K562 (cell line): ENCODE measurements at regions not wholly inside any gene's neighbourhood (a gene's known extent, or its start where the extent isn't known, plus 50 kb on each side); places are given as distances from the start of the nearest gene placed in this dataset.

ENCODE experiments used
- ATAC-seq: fragments of 200-7000 bp; cut with Tn5 transposase; 3 replicates; pipeline ENCODE4 v1.9.1; 2020; ENCODE audit warnings: moderate library complexity
- BruUV-seq: library from RNA; stranded (reverse); fragments of 400-500 nt; replicated peaks from 2 replicates; lab custom pipeline; 2021; lab: Mats Ljungman, UMichigan
- CTCF ChIA-PET: fragments of 300-600 bp; formaldehyde crosslinking; extraction: SDS; loops from one replicate; lab custom pipeline; 2021; ENCODE audit warnings: low intra/inter-chr PET ratio; lab: Yijun Ruan, JAX
- POLR2A ChIA-PET: fragments of 300-600, 350-650 bp; sonication (Branson Sonifier 250); formaldehyde crosslinking; extraction: SDS; loops from one replicate; lab custom pipeline; 2021; ENCODE audit warnings: antibody characterized with exemption, inconsistent platforms; lab: Yijun Ruan, JAX
- DNase-seq, 4 experiments: peaks; one replicate each; pipeline versions ENCODE4 v3.0.0 to v3.0.0-alpha.2; 2011 to 2018; ENCODE audit warnings: low spot score in 3 of 4, mixed read lengths in 3 of 4; ENCODE audit errors: extremely low read depth in 1 of 4
- FAIRE-seq: peaks from 2 replicates; lab custom pipeline; 2011; peaks lifted over from hg19 to GRCh38; lab: Jason Lieb, UNC
- H2AFZ ChIP-seq: 2 replicates; pipeline ENCODE4 v1.6.0; 2011; ENCODE audit warnings: low read depth, low read length, control low read depth, inconsistent platforms
- H3K27ac ChIP-seq: fragments of 200-600 bp; 3 replicates; pipeline ENCODE4 v1.8.0; 2011; ENCODE audit warnings: low read depth, mild to moderate bottlenecking, control low read depth, inconsistent platforms, low read length, moderate library complexity, mixed read lengths; ENCODE audit errors: extremely low read depth
- H3K27me3 ChIP-seq, 2 experiments: fragments of 300-600 bp in 1 of 2; 2 replicates in 1 of 2; 3 replicates in 1 of 2; pipeline versions ENCODE4 v1.6.0 to v1.8.0; 2011; ENCODE audit warnings: inconsistent platforms in 2 of 2, low read length in 2 of 2, mild to moderate bottlenecking in 1 of 2, mixed read lengths in 1 of 2, moderate library complexity in 1 of 2; ENCODE audit not compliant: control insufficient read depth in 2 of 2, insufficient read depth in 2 of 2
- H3K36me3 ChIP-seq: fragments of 300-600 bp; 3 replicates; pipeline ENCODE4 v1.8.0; 2011; ENCODE audit warnings: mild to moderate bottlenecking, low read length, inconsistent platforms; ENCODE audit not compliant: control insufficient read depth, insufficient read depth
- H3K4me1 ChIP-seq, 2 experiments: fragments of 200-600 bp in 1 of 2; replicated peaks in 1 of 2; 2 replicates in 1 of 2; 3 replicates in 1 of 2; pipeline versions ENCODE4 v1.5.1 to v1.8.0; 2011; ENCODE audit warnings: inconsistent platforms in 2 of 2, low read length in 2 of 2, mild to moderate bottlenecking in 1 of 2, mixed read lengths in 1 of 2, moderate library complexity in 1 of 2; ENCODE audit not compliant: control insufficient read depth in 2 of 2, insufficient read depth in 2 of 2
- H3K4me2 ChIP-seq: 2 replicates; pipeline ENCODE4 v1.6.1; 2011; ENCODE audit warnings: low read length, control low read depth, inconsistent platforms, mixed read lengths; ENCODE audit not compliant: insufficient read depth
- H3K4me3 ChIP-seq: fragments of 200-600 bp; sonication (generic), shearing (Covaris generic); 2 replicates; pipeline ENCODE4 v1.5.1; 2016; ENCODE audit warnings: control low read depth, inconsistent platforms
- H3K79me2 ChIP-seq: fragments of 200-600 bp; 3 replicates; pipeline ENCODE4 v1.8.0; 2011; ENCODE audit warnings: low read length, inconsistent platforms; ENCODE audit not compliant: control insufficient read depth, insufficient read depth
- H3K9ac ChIP-seq, 2 experiments: 2 replicates each; pipeline versions ENCODE4 v1.6.0 to v1.6.1; 2011; ENCODE audit warnings: low read depth in 2 of 2, low read length in 2 of 2, control low read depth in 1 of 2, inconsistent platforms in 1 of 2, mild to moderate bottlenecking in 1 of 2, mixed read lengths in 1 of 2; ENCODE audit not compliant: insufficient read depth in 1 of 2
- H3K9me1 ChIP-seq: one replicate; pipeline ENCODE4 v1.6.0; 2011; ENCODE audit warnings: inconsistent platforms, mild to moderate bottlenecking, low read length, moderate library complexity; ENCODE audit not compliant: control insufficient read depth, insufficient read depth
- H3K9me3 ChIP-seq: replicated peaks from 2 replicates; pipeline ENCODE4 v1.5.1; 2011; ENCODE audit warnings: low read depth, low read length, inconsistent platforms; ENCODE audit not compliant: control insufficient read depth, insufficient read depth
- H4K20me1 ChIP-seq: replicated peaks from 2 replicates; pipeline ENCODE4 v1.6.1; 2011; ENCODE audit warnings: low read length, inconsistent platforms, mixed read lengths; ENCODE audit not compliant: control insufficient read depth, insufficient read depth
- ASH1L ChIP-seq: fragments of 450-650 bp; IDR thresholded peaks from 2 replicates; pipeline ENCODE4 v1.6.1; 2018; ENCODE audit warnings: borderline replicate concordance, mild to moderate bottlenecking, low read depth; ENCODE audit not compliant: partially characterized antibody
- ETV6 ChIP-seq, 3 experiments: fragments of 150-350 bp in 1 of 3; sonication (generic) in 1 of 3; formaldehyde crosslinking in 1 of 3; IDR thresholded peaks; 2 replicates each; pipeline versions ENCODE4 v1.6.1 to v1.8.0; 2014 to 2022; ENCODE audit warnings: borderline replicate concordance in 2 of 3, low read depth in 2 of 3, antibody characterized with exemption in 1 of 3, low read length in 1 of 3, mild to moderate bottlenecking in 1 of 3, missing genetic modification reagents in 1 of 3
- GTF2F1 ChIP-seq: IDR thresholded peaks from 2 replicates; pipeline ENCODE4 v1.6.1; 2011; ENCODE audit warnings: low read depth, low read length, improper control_type of control experiment
- IRF1 ChIP-seq: sonication (generic); formaldehyde crosslinking; IDR thresholded peaks from 2 replicates; pipeline ENCODE4 v1.8.0; 2022; ENCODE audit warnings: missing genetic modification reagents, mild to moderate bottlenecking, borderline replicate concordance
- KLF16 ChIP-seq: IDR thresholded peaks from 2 replicates; pipeline ENCODE4 v1.6.1; 2016; ENCODE audit warnings: antibody characterized with exemption
- PCBP1 ChIP-seq: fragments of 200-400 bp; formaldehyde crosslinking; IDR thresholded peaks from 2 replicates; pipeline ENCODE4 v1.6.1; 2018; ENCODE audit warnings: mild to moderate bottlenecking, low read depth, low read length; ENCODE audit not compliant: poor library complexity, severe bottlenecking
- SIN3A ChIP-seq, 2 experiments: fragments of 150-350 bp in 1 of 2; IDR thresholded peaks; 2 replicates each; pipeline ENCODE4 v1.6.1; 2011 to 2016; ENCODE audit warnings: borderline replicate concordance in 2 of 2, low read depth in 2 of 2, low read length in 2 of 2, mild to moderate bottlenecking in 2 of 2, moderate library complexity in 2 of 2; ENCODE audit not compliant: control insufficient read depth in 1 of 2
- U2AF1 ChIP-seq: fragments of 200-400 bp; formaldehyde crosslinking; optimal IDR thresholded peaks from 2 replicates; pipeline ENCODE3; 2017; ENCODE audit warnings: mild to moderate bottlenecking, low read depth, low read length, moderate library complexity
- YY1 ChIP-seq, 3 experiments: IDR thresholded peaks; 2 replicates each; pipeline ENCODE4 v1.6.1; 2011; ENCODE audit warnings: low read length in 2 of 3, mild to moderate bottlenecking in 2 of 3, moderate library complexity in 2 of 3, borderline replicate concordance in 1 of 3, control low read depth in 1 of 3, low read depth in 1 of 3; ENCODE audit not compliant: insufficient read depth in 3 of 3, insufficient replicate concordance in 2 of 3, control insufficient read depth in 1 of 3, insufficient read length in 1 of 3; ENCODE audit errors: extremely low read depth in 1 of 3
- ZC3H11A ChIP-seq: IDR thresholded peaks from 2 replicates; pipeline ENCODE4 v1.6.1; 2012; ENCODE audit warnings: low read depth, low read length, improper control_type of control experiment
- WGBS: fragments of 100-300 bp; shearing (Covaris generic); methylation state at CpG from one replicate; pipeline ENCODE4 v1.1.6; 2016; ENCODE audit warnings: low coverage, mixed read lengths; ENCODE audit not compliant: insufficient coverage; ENCODE audit errors: missing lambda C conversion rate; 5-methylcytosine and 5-hydroxymethylcytosine counted together
- in situ Hi-C: fragments of 300-500 bp; cut with MboI; formaldehyde crosslinking; loops from 4 replicates; pipeline ENCODE4 v1.15.0; 2018; ENCODE audit warnings: inconsistent platforms, mixed read lengths
- intact Hi-C: fragments of 100-400 bp; cut with micrococcal nuclease; formaldehyde crosslinking; loops from 2 replicates; pipeline ENCODE4 v1.14.2; 2022
- TF ChIP-seq, protein P1 (sequence below): fragments of 450-650 bp; IDR thresholded peaks from 2 replicates; pipeline ENCODE4 v1.6.1; 2017; ENCODE audit warnings: mild to moderate bottlenecking, moderate library complexity

DNA sequence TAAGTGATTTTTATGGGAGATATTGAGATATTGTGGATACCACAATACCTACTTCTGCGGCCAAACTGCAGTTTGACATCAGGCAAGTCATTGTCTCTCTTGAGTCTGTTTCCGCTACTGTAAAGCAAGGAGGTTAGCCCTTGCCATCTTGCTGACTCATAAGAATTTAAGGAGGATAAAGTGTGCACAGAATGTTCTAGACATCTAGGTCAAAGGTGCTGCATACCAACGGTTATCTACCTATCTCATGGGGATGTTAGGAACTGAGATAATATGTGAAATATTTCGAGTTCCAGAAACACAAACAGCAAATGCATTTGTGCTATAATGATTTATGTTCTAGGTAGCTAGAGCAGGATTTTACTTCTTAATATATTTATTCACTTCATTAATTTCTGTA is 211.5 kb upstream of the NR3C2 start:
- Histone ChIP-seq H3K4me2 (no peak overlapping the region), H3K79me2 (no peaks in the 10 kb centered on the region), H4K20me1 (no peaks in the 10 kb centered on the region), H3K9me1 (no peaks in the 10 kb centered on the region), H3K27ac (no peak overlapping the region), H3K4me3 (no peak overlapping the region)
- BruUV-seq = no TSS peak
- no peak for FAIRE-seq
- intact Hi-C loops = no loop called here
- TF ChIP-seq YY1 (IDR thresholded peaks at IDR 0.05; ENCODE audit: borderline replicate concordance in 1 of 3, control insufficient read depth in 1 of 3, extremely low read depth in 1 of 3, insufficient read depth in 3 of 3, insufficient read length in 1 of 3, insufficient replicate concordance in 2 of 3, low read depth in 1 of 3, low read length in 2 of 3) = no peak
- TF ChIP-seq, protein P1, sequence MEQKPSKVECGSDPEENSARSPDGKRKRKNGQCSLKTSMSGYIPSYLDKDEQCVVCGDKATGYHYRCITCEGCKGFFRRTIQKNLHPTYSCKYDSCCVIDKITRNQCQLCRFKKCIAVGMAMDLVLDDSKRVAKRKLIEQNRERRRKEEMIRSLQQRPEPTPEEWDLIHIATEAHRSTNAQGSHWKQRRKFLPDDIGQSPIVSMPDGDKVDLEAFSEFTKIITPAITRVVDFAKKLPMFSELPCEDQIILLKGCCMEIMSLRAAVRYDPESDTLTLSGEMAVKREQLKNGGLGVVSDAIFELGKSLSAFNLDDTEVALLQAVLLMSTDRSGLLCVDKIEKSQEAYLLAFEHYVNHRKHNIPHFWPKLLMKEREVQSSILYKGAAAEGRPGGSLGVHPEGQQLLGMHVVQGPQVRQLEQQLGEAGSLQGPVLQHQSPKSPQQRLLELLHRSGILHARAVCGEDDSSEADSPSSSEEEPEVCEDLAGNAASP = no peak
- TF ChIP-seq IRF1 (CRISPR knock-in tag) = no peak
- TF ChIP-seq SIN3A (IDR thresholded peaks at IDR 0.05; ENCODE audit: borderline replicate concordance in 2 of 2, control insufficient read depth in 1 of 2, low read depth in 2 of 2, low read length in 2 of 2) = no peak
- TF ChIP-seq ZC3H11A = no peak
- no peak for TF ChIP-seq ETV6 (IDR thresholded peaks at IDR 0.05; ENCODE audit: borderline replicate concordance in 1 of 2, low read depth in 2 of 2, low read length in 1 of 2)
- TF ChIP-seq ETV6 (CRISPR knock-in tag; IDR thresholded peaks at IDR 0.05; ENCODE audit: borderline replicate concordance) = no peak
- TF ChIP-seq U2AF1 = no peak
- TF ChIP-seq ASH1L = no peak
- TF ChIP-seq GTF2F1 = no peak
- no peak for TF ChIP-seq KLF16
- TF ChIP-seq PCBP1 = no peak
- TF ChIP-seq, all 486 proteins: peak for 0
- ATAC-seq (no peak), DNase-seq (no peak)
- Histone ChIP-seq H2AFZ (no peak overlapping the region), H3K4me1 (no peaks in the 10 kb centered on the region), H3K9me3 (no peaks in the 10 kb centered on the region), H3K9ac (no peak overlapping the region), H3K36me3 (no peaks in the 10 kb centered on the region), H3K27me3 (no peaks in the 10 kb centered on the region)
- CTCF ChIA-PET = no interaction called here
- WGBS = 0% methylated on average over 4 of the region's 4 CpGs
- in situ Hi-C loops = no loop called here
- POLR2A ChIA-PET = no interaction called here
